GM12892 (cell line): ENCODE measurements at regions not wholly inside any gene's neighbourhood (a gene's known extent, or its start where the extent isn't known, plus 50 kb on each side); places are given as distances from the start of the nearest gene placed in this dataset.

ENCODE experiments used
- DNase-seq: peaks from one replicate; pipeline ENCODE4 v3.0.0; 2011; ENCODE audit not compliant: insufficient read length
- FAIRE-seq: peaks from 2 replicates; lab custom pipeline; 2011; peaks lifted over from hg19 to GRCh38; lab: Jason Lieb, UNC
- POLR2A ChIP-seq: IDR thresholded peaks from 2 replicates; pipeline ENCODE4 v1.6.1; 2011; ENCODE audit warnings: low read depth, low read length, control low read depth
- POLR2AphosphoS5 ChIP-seq: IDR thresholded peaks from 2 replicates; pipeline ENCODE4 v1.6.1; 2011; ENCODE audit warnings: low read depth, low read length, control low read depth
- TAF1 ChIP-seq: IDR thresholded peaks from 2 replicates; pipeline ENCODE4 v1.6.1; 2011; ENCODE audit warnings: low read depth, mild to moderate bottlenecking, control low read depth, low read length, borderline replicate concordance

GRCh38 chr4:160956875-160957274 lies 1206.9 kb downstream of the FSTL5 start:
- FAIRE-seq (no peak), DNase-seq (no peak)

GRCh38 chr4:160969925-160970324 lies 1193.9 kb downstream of the FSTL5 start:
- FAIRE-seq: no peak
- DNase-seq: no peak
- no peak for TF ChIP-seq POLR2AphosphoS5
- TF ChIP-seq TAF1: no peak
- TF ChIP-seq POLR2A: no peak

More at GRCh38 chr4:160956875-160957274, 1206.9 kb downstream of the FSTL5 start:
- TF ChIP-seq TAF1: no peak
- no peak for TF ChIP-seq POLR2A
- no peak for TF ChIP-seq POLR2AphosphoS5

- FAIRE-seq (no peak), DNase-seq (no peak)
- no peak for TF ChIP-seq POLR2A
- TF ChIP-seq POLR2AphosphoS5: no peak
- no peak for TF ChIP-seq TAF1
Observed at GRCh38 chr4:160980091-160980490, 1183.7 kb downstream of the FSTL5 start.

- DNase-seq (no peak), FAIRE-seq (no peak)
- TF ChIP-seq POLR2A: no peak
- TF ChIP-seq TAF1: no peak
- TF ChIP-seq POLR2AphosphoS5: no peak
Observed at GRCh38 chr4:160981083-160981482, 1182.7 kb downstream of the FSTL5 start.

GRCh38 chr4:160983035-160983434 lies 1180.8 kb downstream of the FSTL5 start:
- DNase-seq (no peak), FAIRE-seq (no peak)
- TF ChIP-seq TAF1: no peak
- no peak for TF ChIP-seq POLR2A
- TF ChIP-seq POLR2AphosphoS5: no peak

- FAIRE-seq: no peak
Observed at GRCh38 chr4:161002386-161002785, 1161.4 kb downstream of the FSTL5 start.

GRCh38 chr4:161003418-161004057 lies 1160.3 kb downstream of the FSTL5 start:
- DNase-seq: no peak
- no peak for FAIRE-seq
- no peak for TF ChIP-seq POLR2AphosphoS5
- TF ChIP-seq TAF1: no peak
- TF ChIP-seq POLR2A: no peak

More at GRCh38 chr4:161002386-161002785, 1161.4 kb downstream of the FSTL5 start:
- TF ChIP-seq TAF1 (no peak), POLR2AphosphoS5 (no peak), POLR2A (no peak)
- DNase-seq: no peak

GRCh38 chr4:161005746-161006145 lies 1158.1 kb downstream of the FSTL5 start:
- TF ChIP-seq POLR2AphosphoS5 (no peak), POLR2A (no peak), TAF1 (no peak)
- DNase-seq: no peak
- no peak for FAIRE-seq

GRCh38 chr4:161008527-161008926 lies 1155.3 kb downstream of the FSTL5 start:
- TF ChIP-seq TAF1: no peak
- no peak for TF ChIP-seq POLR2A
- no peak for TF ChIP-seq POLR2AphosphoS5
- FAIRE-seq (no peak), DNase-seq (no peak)

- TF ChIP-seq POLR2A (no peak), TAF1 (no peak), POLR2AphosphoS5 (no peak)
- DNase-seq (no peak), FAIRE-seq (no peak)
Observed at GRCh38 chr4:161010227-161010626, 1153.6 kb downstream of the FSTL5 start.
